Mucosa of rectum (tissue), 2 donors: ENCODE measurements at regions not wholly inside any gene's neighbourhood (a gene's known extent, or its start where the extent isn't known, plus 50 kb on each side); places are given as distances from the start of the nearest gene placed in this dataset.

Experiments used
- H3K27ac ChIP-seq, 2 donors: one replicate each; pipeline ENCODE4 v1.7.0; 2013; ENCODE audit warnings: inconsistent platforms in 2 of 2, low read depth in 2 of 2, low read length in 2 of 2
- H3K27me3 ChIP-seq, 2 donors: one replicate each; pipeline ENCODE4 v1.7.0; 2013; ENCODE audit warnings: low read length in 2 of 2; ENCODE audit not compliant: control insufficient read depth in 2 of 2, insufficient read depth in 2 of 2
- H3K36me3 ChIP-seq, 2 donors: one replicate each; pipeline ENCODE4 v1.7.0; 2013; ENCODE audit warnings: low read length in 2 of 2; ENCODE audit not compliant: control insufficient read depth in 2 of 2, insufficient read depth in 2 of 2
- H3K4me1 ChIP-seq, 2 donors: one replicate each; pipeline ENCODE4 v1.7.0; 2013; ENCODE audit warnings: low read length in 2 of 2, mild to moderate bottlenecking in 1 of 2; ENCODE audit not compliant: control insufficient read depth in 2 of 2, insufficient read depth in 2 of 2
- H3K4me3 ChIP-seq, 2 donors: one replicate each; pipeline ENCODE4 v1.7.0; 2013; ENCODE audit warnings: low read length in 2 of 2
- H3K9ac ChIP-seq, 2 donors: one replicate each; pipeline ENCODE4 v1.7.0; 2013; ENCODE audit warnings: low read length in 2 of 2, low read depth in 1 of 2, mild to moderate bottlenecking in 1 of 2
- H3K9me3 ChIP-seq, 2 donors: one replicate each; pipeline ENCODE4 v1.7.0; 2013; ENCODE audit warnings: low read length in 2 of 2; ENCODE audit not compliant: control insufficient read depth in 2 of 2
- donor health status: healthy.
- donor health status: Normal muscosa, but diverticular disease.

GRCh38 chr16:9596788-9597187 is 505.3 kb downstream of the HAPSTR1 start:
- no peak overlapping the region for H3K27ac ChIP-seq
- H3K4me1 ChIP-seq: no peaks in the 10 kb centered on the region
- no peak overlapping the region for H3K4me3 ChIP-seq
- H3K36me3 ChIP-seq: no peaks in the 10 kb centered on the region
- no peaks in the 10 kb centered on the region for H3K27me3 ChIP-seq
- no peak overlapping the region for H3K9ac ChIP-seq
- no peaks in the 10 kb centered on the region for H3K9me3 ChIP-seq

GRCh38 chr16:9597967-9598730 is 506.7 kb downstream of the HAPSTR1 start:
- H3K27ac ChIP-seq: no peak overlapping the region
- no peak overlapping the region for H3K4me3 ChIP-seq
- H3K36me3 ChIP-seq: no peaks in the 10 kb centered on the region
- no peaks in the 10 kb centered on the region for H3K9me3 ChIP-seq
- H3K9ac ChIP-seq: no peak overlapping the region
- no peaks in the 10 kb centered on the region for H3K27me3 ChIP-seq
- H3K4me1 ChIP-seq: no peaks in the 10 kb centered on the region

- Histone ChIP-seq H3K9me3 (no peaks in the 10 kb centered on the region), H3K4me1 (no peaks in the 10 kb centered on the region), H3K4me3 (no peak overlapping the region), H3K27me3 (no peaks in the 10 kb centered on the region), H3K36me3 (no peaks in the 10 kb centered on the region), H3K9ac (no peak overlapping the region), H3K27ac (no peak overlapping the region)
Measured at GRCh38 chr16:9598731-9599083, 507.3 kb downstream of the HAPSTR1 start.

GRCh38 chr16:9599415-9600120 is 508.1 kb downstream of the HAPSTR1 start:
- Histone ChIP-seq H3K27ac (no peak overlapping the region), H3K9ac (no peak overlapping the region), H3K4me1 (no peaks in the 10 kb centered on the region), H3K36me3 (no peaks in the 10 kb centered on the region), H3K27me3 (no peaks in the 10 kb centered on the region), H3K9me3 (no peaks in the 10 kb centered on the region), H3K4me3 (no peak overlapping the region)

- no peak overlapping the region for H3K9ac ChIP-seq
- no peaks in the 10 kb centered on the region for H3K9me3 ChIP-seq
- H3K4me3 ChIP-seq: no peak overlapping the region
- no peaks in the 10 kb centered on the region for H3K27me3 ChIP-seq
- H3K36me3 ChIP-seq: no peaks in the 10 kb centered on the region
- H3K27ac ChIP-seq: no peak overlapping the region
- no peaks in the 10 kb centered on the region for H3K4me1 ChIP-seq
Measured at GRCh38 chr16:9602189-9602588, 510.7 kb downstream of the HAPSTR1 start.

GRCh38 chr16:9603316-9603715 is 511.9 kb downstream of the HAPSTR1 start:
- H3K36me3 ChIP-seq: no peaks in the 10 kb centered on the region
- H3K27me3 ChIP-seq: no peaks in the 10 kb centered on the region
- H3K4me1 ChIP-seq: no peaks in the 10 kb centered on the region
- no peak overlapping the region for H3K27ac ChIP-seq
- no peak overlapping the region for H3K4me3 ChIP-seq
- H3K9me3 ChIP-seq: no peaks in the 10 kb centered on the region
- H3K9ac ChIP-seq: no peak overlapping the region

GRCh38 chr16:9607515-9608230 is 516.2 kb downstream of the HAPSTR1 start:
- no peak overlapping the region for H3K9ac ChIP-seq
- no peaks in the 10 kb centered on the region for H3K9me3 ChIP-seq
- H3K27me3 ChIP-seq: no peaks in the 10 kb centered on the region
- H3K27ac ChIP-seq: no peak overlapping the region
- H3K4me3 ChIP-seq: no peak overlapping the region
- no peaks in the 10 kb centered on the region for H3K36me3 ChIP-seq
- H3K4me1 ChIP-seq: no peaks in the 10 kb centered on the region

- H3K9me3 ChIP-seq: no peaks in the 10 kb centered on the region
- H3K36me3 ChIP-seq: no peaks in the 10 kb centered on the region
- H3K4me3 ChIP-seq: no peak overlapping the region
- H3K27me3 ChIP-seq: no peaks in the 10 kb centered on the region
- H3K9ac ChIP-seq: no peak overlapping the region
- no peak overlapping the region for H3K27ac ChIP-seq
- no peaks in the 10 kb centered on the region for H3K4me1 ChIP-seq
Measured at GRCh38 chr16:9610727-9611126, 519.3 kb downstream of the HAPSTR1 start.

- H3K27me3 ChIP-seq: no peaks in the 10 kb centered on the region
- no peak overlapping the region for H3K4me3 ChIP-seq
- no peaks in the 10 kb centered on the region for H3K36me3 ChIP-seq
- H3K4me1 ChIP-seq: no peaks in the 10 kb centered on the region
- H3K9me3 ChIP-seq: no peaks in the 10 kb centered on the region
- no peak overlapping the region for H3K27ac ChIP-seq
- H3K9ac ChIP-seq: no peak overlapping the region
Measured at GRCh38 chr16:9612267-9612666, 520.8 kb downstream of the HAPSTR1 start.

- Histone ChIP-seq H3K36me3 (no peaks in the 10 kb centered on the region), H3K4me1 (no peaks in the 10 kb centered on the region), H3K9me3 (no peaks in the 10 kb centered on the region), H3K9ac (no peak overlapping the region), H3K27ac (no peak overlapping the region), H3K4me3 (no peak overlapping the region), H3K27me3 (no peaks in the 10 kb centered on the region)
Measured at GRCh38 chr16:9614389-9614788, 522.9 kb downstream of the HAPSTR1 start.
